Keratinocyte (primary cell): ENCODE measurements at regions not wholly inside any gene's neighbourhood (a gene's known extent, or its start where the extent isn't known, plus 50 kb on each side); places are given as distances from the start of the nearest gene placed in this dataset.

Source experiments
- DNase-seq: peaks from one replicate; pipeline ENCODE4 v3.0.0-alpha.2; 2011; ENCODE audit warnings: low read depth, missing footprints, low spot score
- FAIRE-seq: peaks from 2 replicates; lab custom pipeline; 2011; peaks lifted over from hg19 to GRCh38; lab: Jason Lieb, UNC
- H2AFZ ChIP-seq: 2 replicates; pipeline ENCODE4 v1.6.0; 2012; ENCODE audit warnings: low read length, control low read depth, inconsistent platforms; ENCODE audit not compliant: control insufficient read depth
- H3K27ac ChIP-seq: 2 replicates; pipeline ENCODE4 v1.5.1; 2011; ENCODE audit warnings: low read length; ENCODE audit not compliant: control insufficient read depth, insufficient read depth
- H3K27me3 ChIP-seq: 3 replicates; pipeline ENCODE4 v1.6.0; 2011; ENCODE audit warnings: low read length; ENCODE audit not compliant: control insufficient read depth, insufficient read depth; ENCODE audit errors: extremely low read depth
- H3K36me3 ChIP-seq, 2 experiments: 2 replicates in 1 of 2; 3 replicates in 1 of 2; pipeline ENCODE4 v1.5.1; 2011; ENCODE audit warnings: low read length in 2 of 2, mild to moderate bottlenecking in 1 of 2; ENCODE audit not compliant: control insufficient read depth in 2 of 2, insufficient read depth in 2 of 2; ENCODE audit errors: extremely low read depth in 1 of 2
- H3K4me1 ChIP-seq: 3 replicates; pipeline ENCODE4 v1.5.1; 2011; ENCODE audit warnings: low read length; ENCODE audit not compliant: control insufficient read depth, insufficient read depth; ENCODE audit errors: extremely low read depth
- H3K4me2 ChIP-seq: 3 replicates; pipeline ENCODE4 v1.6.0; 2011; ENCODE audit warnings: low read depth, low read length; ENCODE audit not compliant: control insufficient read depth, insufficient read depth; ENCODE audit errors: extremely low read depth
- H3K4me3 ChIP-seq, 3 experiments: fragments of 200-600 bp in 1 of 3; sonication (generic) in 1 of 3; 2 replicates in 2 of 3; 3 replicates in 1 of 3; pipeline ENCODE4 v1.5.1; 2011 to 2016; ENCODE audit warnings: low read length in 3 of 3, mild to moderate bottlenecking in 3 of 3, control low read depth in 2 of 3, inconsistent platforms in 1 of 3, low read depth in 1 of 3, mixed read lengths in 1 of 3, mixed run types in 1 of 3, moderate library complexity in 1 of 3; ENCODE audit not compliant: control insufficient read depth in 2 of 3, insufficient read depth in 2 of 3; ENCODE audit errors: extremely low read depth in 1 of 3
- H3K79me2 ChIP-seq: 2 replicates; pipeline ENCODE4 v1.6.0; 2012; ENCODE audit warnings: low read length; ENCODE audit not compliant: control insufficient read depth, insufficient read depth
- H3K9ac ChIP-seq: 3 replicates; pipeline ENCODE4 v1.6.0; 2011; ENCODE audit warnings: low read length; ENCODE audit not compliant: control insufficient read depth, insufficient read depth; ENCODE audit errors: extremely low read depth
- H3K9me1 ChIP-seq: 3 replicates; pipeline ENCODE4 v1.6.0; 2011; ENCODE audit warnings: low read length; ENCODE audit not compliant: control insufficient read depth, insufficient read depth; ENCODE audit errors: extremely low read depth
- H3K9me3 ChIP-seq: 2 replicates; pipeline ENCODE4 v1.5.1; 2012; ENCODE audit warnings: low read depth, low read length; ENCODE audit not compliant: control insufficient read depth
- H4K20me1 ChIP-seq: 3 replicates; pipeline ENCODE4 v1.6.0; 2011; ENCODE audit warnings: low read length; ENCODE audit not compliant: control insufficient read depth, insufficient read depth; ENCODE audit errors: extremely low read depth
- EZH2 ChIP-seq: IDR thresholded peaks from one replicate; pipeline ENCODE4 v1.6.1; 2012; ENCODE audit warnings: inconsistent platforms, mild to moderate bottlenecking, low read length, moderate library complexity
- dilution Hi-C: fragments of 300-500 bp; cut with MboI; formaldehyde crosslinking; loops from one replicate; pipeline ENCODE4 v1.7.0; 2020; ENCODE audit warnings: low sequenced_read_pairs; ENCODE audit not compliant: extremely low pct_ligation_motif_present
- TF ChIP-seq, protein P1 (sequence below), 3 experiments: IDR thresholded peaks in 1 of 3; conservative IDR thresholded peaks in 1 of 3; optimal IDR thresholded peaks in 1 of 3; 2 replicates in 2 of 3; 3 replicates in 1 of 3; pipeline versions ENCODE3 to v1.5.1; 2011; ENCODE audit warnings: low read length in 3 of 3, mild to moderate bottlenecking in 3 of 3, moderate library complexity in 2 of 3, control low read depth in 1 of 3, inconsistent platforms in 1 of 3; ENCODE audit not compliant: insufficient read depth in 2 of 3; ENCODE audit errors: extremely low read depth in 1 of 3

GRCh38 chr1:188269956-188270355 lies 1441.2 kb downstream of the PLA2G4A start:
- dilution Hi-C loops = no loop called here
- no peak for FAIRE-seq
- Histone ChIP-seq H4K20me1 (no peaks in the 10 kb centered on the region), H3K4me2 (no peak overlapping the region), H2AFZ (no peak overlapping the region), H3K9me1 (no peaks in the 10 kb centered on the region), H3K4me1 (no peaks in the 10 kb centered on the region), H3K4me3 (no peak overlapping the region), H3K9ac (no peak overlapping the region), H3K27me3 (no peaks in the 10 kb centered on the region), H3K9me3 (no peaks in the 10 kb centered on the region), H3K27ac (no peak overlapping the region), H3K36me3 (no peaks in the 10 kb centered on the region), H3K79me2 (no peaks in the 10 kb centered on the region)
- no peak for DNase-seq
- TF ChIP-seq, protein P1, sequence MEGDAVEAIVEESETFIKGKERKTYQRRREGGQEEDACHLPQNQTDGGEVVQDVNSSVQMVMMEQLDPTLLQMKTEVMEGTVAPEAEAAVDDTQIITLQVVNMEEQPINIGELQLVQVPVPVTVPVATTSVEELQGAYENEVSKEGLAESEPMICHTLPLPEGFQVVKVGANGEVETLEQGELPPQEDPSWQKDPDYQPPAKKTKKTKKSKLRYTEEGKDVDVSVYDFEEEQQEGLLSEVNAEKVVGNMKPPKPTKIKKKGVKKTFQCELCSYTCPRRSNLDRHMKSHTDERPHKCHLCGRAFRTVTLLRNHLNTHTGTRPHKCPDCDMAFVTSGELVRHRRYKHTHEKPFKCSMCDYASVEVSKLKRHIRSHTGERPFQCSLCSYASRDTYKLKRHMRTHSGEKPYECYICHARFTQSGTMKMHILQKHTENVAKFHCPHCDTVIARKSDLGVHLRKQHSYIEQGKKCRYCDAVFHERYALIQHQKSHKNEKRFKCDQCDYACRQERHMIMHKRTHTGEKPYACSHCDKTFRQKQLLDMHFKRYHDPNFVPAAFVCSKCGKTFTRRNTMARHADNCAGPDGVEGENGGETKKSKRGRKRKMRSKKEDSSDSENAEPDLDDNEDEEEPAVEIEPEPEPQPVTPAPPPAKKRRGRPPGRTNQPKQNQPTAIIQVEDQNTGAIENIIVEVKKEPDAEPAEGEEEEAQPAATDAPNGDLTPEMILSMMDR (optimal IDR thresholded peaks at IDR 0.05 in 1 of 3, IDR thresholded peaks at IDR 0.05 in 1 of 3, conservative IDR thresholded peaks at IDR 0.05 in 1 of 3; ENCODE audit: extremely low read depth in 1 of 3, insufficient read depth in 2 of 3, low read length in 3 of 3) = no peak
- TF ChIP-seq EZH2 = no peak

DNA sequence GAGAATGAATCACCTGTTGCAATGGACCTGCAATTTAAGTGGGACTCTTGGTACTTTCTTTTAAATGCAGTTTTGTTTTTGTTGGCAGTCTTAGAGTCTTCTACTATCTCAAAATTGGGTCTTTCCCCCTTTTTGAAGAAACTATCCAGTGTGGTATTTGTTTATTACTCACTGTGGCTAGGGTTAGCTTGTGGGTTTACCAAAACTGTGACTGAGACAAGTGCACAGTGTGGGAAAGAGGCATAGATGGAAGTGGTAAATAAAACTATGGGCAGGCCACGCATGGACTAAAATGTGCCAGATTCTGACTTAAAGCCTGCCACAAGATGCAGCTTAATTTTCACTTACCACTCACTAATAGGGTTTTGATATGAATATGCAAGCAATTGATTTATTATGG lies 1441.7 kb downstream of the PLA2G4A start:
- TF ChIP-seq, protein P1 (optimal IDR thresholded peaks at IDR 0.05 in 1 of 3, IDR thresholded peaks at IDR 0.05 in 1 of 3, conservative IDR thresholded peaks at IDR 0.05 in 1 of 3; ENCODE audit: extremely low read depth in 1 of 3, insufficient read depth in 2 of 3, low read length in 3 of 3) = no peak
- TF ChIP-seq EZH2 = no peak
- dilution Hi-C loops = no loop called here
- Histone ChIP-seq H3K9ac (no peak overlapping the region), H3K79me2 (no peaks in the 10 kb centered on the region), H3K4me1 (no peaks in the 10 kb centered on the region), H3K27me3 (no peaks in the 10 kb centered on the region), H3K9me1 (no peaks in the 10 kb centered on the region), H2AFZ (no peak overlapping the region), H3K36me3 (no peaks in the 10 kb centered on the region), H3K9me3 (no peaks in the 10 kb centered on the region), H4K20me1 (no peaks in the 10 kb centered on the region), H3K4me3 (no peak overlapping the region), H3K4me2 (no peak overlapping the region), H3K27ac (no peak overlapping the region)
- no peak for DNase-seq
- FAIRE-seq = no peak
